Ovary (tissue), 3 donors: ENCODE measurements at regions not wholly inside any gene's neighbourhood (a gene's known extent, or its start where the extent isn't known, plus 50 kb on each side); places are given as distances from the start of the nearest gene placed in this dataset.

Experiments used
- CTCF ChIP-seq, 3 donors: fragments of 450-650 bp in 2 of 3; fragments of 200-600 bp in 1 of 3; IDR thresholded peaks; one replicate each; pipeline versions ENCODE4 v1.5.1 to v1.8.0; 2016 to 2022; ENCODE audit warnings: antibody characterized with exemption in 3 of 3, mild to moderate bottlenecking in 1 of 3
- EP300 ChIP-seq: sonication (generic); formaldehyde crosslinking; IDR thresholded peaks from one replicate; pipeline ENCODE4 v1.6.1; 2017; ENCODE audit warnings: antibody characterized with exemption
- POLR2A ChIP-seq: fragments of 450-650 bp; IDR thresholded peaks from one replicate; pipeline ENCODE4 v1.6.1; 2017; ENCODE audit warnings: antibody characterized with exemption, mild to moderate bottlenecking, moderate library complexity
- donor health status: DM: no; HTN: no; CAD: no.

DNA sequence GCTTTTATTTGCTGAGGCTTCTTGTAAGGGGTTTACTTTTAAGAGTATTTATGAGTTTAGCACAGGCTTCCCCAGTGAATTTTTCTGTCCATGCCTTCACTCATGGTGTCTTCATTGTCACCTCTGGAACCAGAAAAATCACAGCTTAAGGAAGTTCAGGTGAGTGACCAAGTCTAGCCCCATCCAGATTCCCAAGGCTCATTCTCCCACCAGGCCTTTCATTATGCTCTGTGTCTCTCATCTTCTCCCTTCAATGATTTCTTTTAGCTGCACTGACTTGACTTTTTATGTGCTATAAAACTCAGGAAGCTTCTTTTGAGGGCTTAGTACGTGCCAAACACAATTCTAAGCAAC lies 64.9 kb upstream of the NEDD9 start:
- no peak for TF ChIP-seq CTCF (IDR thresholded peaks at IDR 0.05)
- TF ChIP-seq POLR2A: no peak
- TF ChIP-seq EP300: no peak
